GM12874 (cell line): ENCODE measurements at regions not wholly inside any gene's neighbourhood (a gene's known extent, or its start where the extent isn't known, plus 50 kb on each side); places are given as distances from the start of the nearest gene placed in this dataset.

ENCODE experiments used
- CTCF ChIP-seq: IDR thresholded peaks from 2 replicates; pipeline ENCODE4 v1.5.1; 2011; ENCODE audit warnings: low read depth, mild to moderate bottlenecking, control low read depth, low read length, moderate library complexity; ENCODE audit not compliant: insufficient read depth

GRCh38 chrX:8043121-8043520, 115.9 kb upstream of the PNPLA4 start:
- TF ChIP-seq CTCF: no peak

GRCh38 chrX:8042304-8042703, 115.1 kb upstream of the PNPLA4 start:
- no peak for TF ChIP-seq CTCF

- no peak for TF ChIP-seq CTCF
Observed at GRCh38 chrX:8037593-8038348, 110.6 kb upstream of the PNPLA4 start.

GRCh38 chrX:8036914-8037313, 109.7 kb upstream of the PNPLA4 start:
- TF ChIP-seq CTCF: no peak

- TF ChIP-seq CTCF: no peak
Observed at GRCh38 chrX:8034058-8034457, 106.8 kb upstream of the PNPLA4 start.

GRCh38 chrX:8033175-8033574, 106.0 kb upstream of the PNPLA4 start:
- no peak for TF ChIP-seq CTCF

- TF ChIP-seq CTCF: no peak
Observed at GRCh38 chrX:8030361-8030760, 103.1 kb upstream of the PNPLA4 start.
